HG02885 (cell line): ENCODE measurements at regions not wholly inside any gene's neighbourhood (a gene's known extent, or its start where the extent isn't known, plus 50 kb on each side); places are given as distances from the start of the nearest gene placed in this dataset.
"Not testable (repeated sequence)": the region's sequence is repeated elsewhere in the genome, so short reads cannot be mapped to it uniquely, and the experiment has no call there.

ENCODE experiments used
- ATAC-seq: cut with Tn5 transposase; IDR thresholded peaks from one replicate; pipeline ENCODE4 v1.9.1; 2021; ENCODE audit warnings: mild to moderate bottlenecking; ENCODE audit not compliant: unreplicated experiment, poor library complexity

DNA sequence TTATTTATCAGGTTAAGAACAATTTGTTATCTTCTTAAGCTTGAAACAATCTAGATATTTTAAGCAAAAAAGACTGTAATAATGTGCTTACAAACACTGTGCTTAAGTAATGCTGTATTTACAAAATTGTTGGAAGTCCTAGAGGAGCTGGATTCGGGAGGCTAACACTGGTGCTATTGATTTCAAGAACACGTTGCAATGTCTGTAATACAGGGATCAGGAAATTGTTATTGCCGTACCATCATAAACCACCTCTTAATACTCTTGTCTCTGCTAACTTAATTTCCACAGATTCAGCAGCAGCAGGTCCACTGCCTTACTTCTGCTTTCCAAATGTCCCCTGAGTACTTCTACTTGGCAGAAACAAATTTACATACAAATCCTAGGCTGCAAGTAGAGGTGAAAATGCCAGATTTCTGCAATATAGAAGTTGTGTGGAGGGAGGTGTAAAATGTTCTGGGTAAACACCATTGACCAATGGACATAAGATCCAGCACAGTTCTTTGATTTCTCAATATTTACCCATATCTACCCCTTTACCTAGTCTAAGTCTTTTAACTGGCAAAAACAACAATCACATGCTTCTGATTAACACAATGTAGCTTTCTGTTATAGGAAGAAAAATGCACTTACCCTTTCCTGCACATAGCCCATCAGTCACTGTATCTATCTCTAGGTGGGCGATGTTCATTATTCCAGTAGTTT, 663.4 kb downstream of the TMTC2 start:
- no peak for ATAC-seq

- ATAC-seq: no peak
These were observed 659.6 kb downstream of the TMTC2 start for GRCh38 chr12:83346333-83346732.

DNA sequence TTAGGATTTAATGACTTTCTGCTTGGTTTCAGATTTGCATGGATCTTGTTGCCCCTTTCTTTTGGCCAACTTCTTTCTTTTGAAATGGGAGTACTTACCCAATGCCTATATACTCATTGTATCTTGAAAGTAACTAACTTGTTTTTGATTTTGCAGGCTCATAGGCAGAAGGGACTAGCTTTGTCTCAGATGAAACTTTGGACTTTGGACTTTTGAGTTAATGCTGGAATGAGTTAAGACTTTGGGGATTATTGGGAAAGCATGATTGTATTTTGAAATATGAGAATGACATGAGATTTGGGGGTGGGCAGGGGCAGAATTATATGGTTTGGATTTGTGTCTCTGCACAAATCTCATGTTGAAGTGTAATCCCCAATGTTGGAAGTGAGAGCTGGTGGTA, 657.1 kb downstream of the TMTC2 start:
- ATAC-seq: no peak

DNA sequence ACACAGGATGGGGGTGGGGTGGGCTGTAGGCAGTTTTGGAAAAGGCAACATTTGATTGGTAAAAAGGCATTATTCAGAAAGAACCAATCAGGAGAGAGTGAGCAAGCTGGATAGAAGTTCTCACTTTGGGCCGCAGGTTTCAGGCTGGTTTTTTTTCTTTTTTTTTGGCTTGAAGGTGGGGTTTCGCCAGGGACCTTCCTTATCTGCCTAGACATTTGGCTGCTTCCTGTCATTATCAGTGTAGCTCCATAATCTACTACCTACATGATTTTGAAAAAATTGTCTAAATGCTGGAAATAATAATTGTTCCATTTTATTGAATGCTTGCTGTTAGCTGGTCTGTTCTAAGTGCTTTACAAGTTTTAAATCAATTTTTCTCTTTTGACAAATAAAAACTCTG, 649.0 kb downstream of the TMTC2 start:
- ATAC-seq: no peak

- no peak for ATAC-seq
These were observed 640.0 kb downstream of the TMTC2 start for GRCh38 chr12:83326666-83327065.

DNA sequence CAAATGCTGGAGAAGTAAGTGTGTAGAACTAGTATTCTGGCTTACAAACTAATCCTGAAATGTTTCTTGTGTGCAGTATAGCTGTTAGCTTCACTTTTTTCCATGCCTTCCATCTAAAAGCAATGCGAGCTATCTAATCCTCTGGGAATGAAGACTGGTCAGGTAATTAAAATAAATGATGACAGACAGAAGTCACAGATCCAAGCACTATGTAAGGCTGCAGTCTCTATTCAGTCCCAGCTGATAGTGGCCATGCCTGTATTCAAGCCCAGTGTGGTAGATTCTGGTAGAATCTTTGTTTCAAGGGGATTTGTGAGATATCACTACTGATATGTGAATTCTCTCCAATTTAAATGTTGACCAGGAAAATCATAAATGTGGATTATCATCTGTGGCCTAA, 637.2 kb downstream of the TMTC2 start:
- no peak for ATAC-seq

DNA sequence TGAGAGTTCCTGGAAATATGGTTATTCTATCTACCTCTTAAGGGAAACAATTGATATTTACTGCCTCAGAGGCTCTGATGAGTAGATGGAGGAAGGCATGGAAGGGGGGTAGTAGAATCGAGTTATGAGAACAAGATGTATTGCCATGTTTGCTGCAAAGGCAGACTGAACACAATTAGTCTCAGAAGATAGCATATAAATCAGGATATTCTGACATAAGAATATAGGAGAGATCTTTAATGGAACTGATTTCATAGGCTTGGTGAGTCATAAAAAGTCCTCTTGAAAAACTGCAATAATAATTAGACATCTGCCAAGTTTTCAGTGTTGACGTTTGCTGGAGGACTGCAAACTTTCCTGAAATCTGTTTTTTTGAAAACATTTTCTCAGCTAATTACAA, 636.1 kb downstream of the TMTC2 start:
- ATAC-seq: no peak

DNA sequence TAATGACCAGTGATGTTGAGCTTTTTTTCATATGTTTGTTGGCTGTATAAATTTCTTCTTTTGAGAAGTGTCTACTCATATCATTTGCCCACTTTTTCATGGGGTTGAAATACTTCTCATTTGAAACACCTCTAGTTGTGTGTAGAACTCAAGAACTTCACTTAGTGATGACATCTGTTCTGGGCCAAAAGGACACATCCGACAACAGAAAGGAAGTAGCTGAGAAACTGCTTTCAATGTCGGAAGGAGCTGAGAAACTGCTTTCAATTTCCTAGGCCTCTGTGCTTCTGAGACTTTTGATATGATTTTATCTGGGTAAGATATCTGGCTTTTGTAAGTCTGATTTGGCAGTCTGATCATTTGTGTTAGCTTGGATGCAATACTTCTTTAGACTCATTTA, 635.3 kb downstream of the TMTC2 start:
- ATAC-seq: no peak

DNA sequence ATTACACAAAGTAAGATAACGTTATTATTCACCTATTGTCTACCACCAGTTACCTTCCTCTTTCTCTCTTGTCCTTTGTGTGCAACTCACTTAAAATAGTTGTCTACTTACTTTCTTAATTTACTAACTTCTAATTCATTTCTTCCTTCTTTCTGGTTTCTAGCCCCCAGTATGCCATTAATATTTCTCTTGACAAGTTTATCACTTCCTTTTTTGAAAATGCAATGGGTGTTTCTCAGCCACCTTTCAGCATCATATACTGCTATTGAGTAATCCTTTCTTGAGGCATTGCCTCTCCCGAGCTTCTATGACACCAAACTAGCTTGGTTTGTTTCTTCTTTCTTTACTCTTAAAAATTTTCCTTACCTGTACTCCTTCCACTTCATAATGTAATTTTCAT, 633.6 kb downstream of the TMTC2 start:
- no peak for ATAC-seq

GRCh38 chr12:83318386-83319098, 631.8 kb downstream of the TMTC2 start:
- no peak for ATAC-seq

- ATAC-seq: no peak
These were observed 630.9 kb downstream of the TMTC2 start for GRCh38 chr12:83317595-83317994.

DNA sequence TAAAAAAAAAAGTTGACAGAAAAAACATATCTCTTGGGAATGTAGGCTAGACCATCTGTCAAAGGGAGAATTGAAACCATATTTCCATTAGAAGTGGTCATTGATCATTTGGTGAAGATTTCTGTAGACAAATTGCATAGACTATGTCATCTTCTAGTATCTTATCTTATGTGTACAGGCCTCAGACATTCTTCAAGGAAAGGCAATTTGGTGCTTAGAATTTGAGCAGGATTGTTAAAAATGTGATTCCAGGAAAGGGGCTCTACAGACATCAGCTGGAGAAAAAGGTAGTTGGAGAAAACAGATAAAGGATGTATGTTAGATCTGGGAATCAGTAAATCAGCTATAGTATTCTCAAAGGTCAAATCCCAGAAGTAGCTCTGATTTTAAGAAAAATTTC, 627.1 kb downstream of the TMTC2 start:
- ATAC-seq: no peak

- ATAC-seq: no peak
These were observed 626.6 kb downstream of the TMTC2 start for GRCh38 chr12:83313322-83313721.

DNA sequence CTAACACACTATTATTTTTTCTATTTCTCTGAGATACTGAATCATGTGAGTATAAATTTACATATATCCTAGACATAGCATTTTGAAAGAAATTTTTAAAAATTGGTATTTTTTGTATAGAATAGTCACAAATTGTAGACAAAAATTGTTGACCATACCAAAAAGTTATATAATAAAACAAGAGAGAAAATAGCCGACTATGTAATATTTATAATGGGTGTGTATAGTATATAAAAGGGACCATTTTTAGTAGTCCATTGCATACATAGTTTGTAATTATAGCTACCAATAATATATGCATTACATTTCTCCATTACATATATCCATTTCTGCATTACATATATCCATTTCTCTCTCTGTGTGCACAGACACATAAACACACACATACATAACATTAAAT, 590.2 kb downstream of the TMTC2 start:
- no peak for ATAC-seq

- no peak for ATAC-seq
These were observed 584.5 kb downstream of the TMTC2 start for GRCh38 chr12:83271201-83271600.

DNA sequence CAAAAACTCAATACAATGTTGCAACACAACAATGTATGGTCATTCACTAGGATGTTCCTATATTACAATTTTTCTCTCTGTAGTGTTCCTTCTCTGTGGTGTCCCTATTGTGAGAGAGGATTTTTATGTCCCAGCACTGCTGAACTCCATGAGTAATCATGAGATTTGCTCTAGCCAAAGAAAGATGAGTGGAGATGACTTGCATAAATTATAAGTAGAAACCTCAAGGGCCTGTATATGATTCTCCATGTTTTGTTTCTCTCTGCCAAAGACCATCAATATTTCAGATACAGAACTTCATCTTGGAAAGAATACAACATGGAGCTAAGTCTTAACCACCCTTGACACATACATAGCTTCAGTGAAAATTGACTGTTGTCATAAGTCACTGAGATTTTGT, 579.1 kb downstream of the TMTC2 start:
- ATAC-seq: no peak

DNA sequence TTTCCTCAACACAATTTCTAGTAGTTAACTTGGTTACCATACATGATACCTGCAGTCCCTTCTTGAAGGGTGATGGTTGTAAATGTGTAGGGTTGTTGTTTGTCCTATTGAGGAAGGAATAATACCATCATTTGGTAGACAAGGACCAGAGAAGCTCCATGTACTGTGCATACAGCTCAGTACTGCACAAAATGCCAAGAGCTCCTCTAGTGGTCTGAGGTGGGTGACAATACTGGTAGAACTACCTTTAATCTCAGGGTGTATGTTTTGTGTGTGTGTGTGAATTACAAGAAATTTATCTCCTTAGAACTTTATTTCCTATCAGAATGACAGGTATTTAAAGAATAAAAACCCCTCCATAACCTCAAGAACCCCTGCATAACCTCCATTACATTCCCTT, 575.3 kb downstream of the TMTC2 start:
- peak; percentile 45 for ATAC-seq

DNA sequence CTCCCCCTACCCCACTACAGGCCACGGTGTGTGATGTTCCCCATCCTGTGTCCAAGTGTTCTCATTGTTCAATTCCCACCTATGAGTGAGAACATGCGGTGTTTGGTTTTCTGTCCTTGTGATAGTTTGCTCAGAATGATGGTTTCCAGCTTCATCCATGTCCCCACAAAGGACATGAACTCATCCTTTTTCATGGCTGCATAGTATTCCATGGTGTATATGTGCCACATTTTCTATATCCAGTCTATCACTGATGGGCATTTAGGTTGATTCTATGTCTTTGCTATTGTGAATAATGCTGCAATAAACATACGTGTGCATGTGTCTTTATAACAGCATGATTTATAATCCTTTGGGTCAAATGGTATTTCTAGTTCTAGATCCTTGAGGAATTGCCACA, 573.4 kb downstream of the TMTC2 start:
- not testable (repeated sequence) for ATAC-seq

GRCh38 chr12:83257726-83258125, 571.0 kb downstream of the TMTC2 start:
- ATAC-seq: no peak

DNA sequence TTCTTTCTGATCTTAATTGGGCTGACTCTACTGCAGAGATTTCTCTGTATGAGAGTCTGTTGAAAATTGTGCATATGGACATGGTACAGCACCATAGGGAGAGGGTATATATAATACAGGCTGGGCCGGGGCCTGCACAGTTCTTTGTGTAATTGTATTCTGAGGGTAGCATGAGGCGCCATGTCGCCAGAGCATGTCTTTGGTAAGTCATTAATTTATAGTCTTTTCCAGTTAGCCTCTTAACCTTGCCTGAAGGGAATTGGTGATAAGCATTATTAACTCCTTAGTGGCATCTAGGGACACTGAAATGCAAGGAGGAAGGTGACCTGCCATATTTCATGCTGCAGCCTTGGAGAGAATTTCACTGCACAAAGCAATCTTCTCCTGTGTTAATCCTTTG, 569.9 kb downstream of the TMTC2 start:
- ATAC-seq: no peak

- ATAC-seq: no peak
These were observed 564.2 kb downstream of the TMTC2 start for GRCh38 chr12:83250866-83251265.

DNA sequence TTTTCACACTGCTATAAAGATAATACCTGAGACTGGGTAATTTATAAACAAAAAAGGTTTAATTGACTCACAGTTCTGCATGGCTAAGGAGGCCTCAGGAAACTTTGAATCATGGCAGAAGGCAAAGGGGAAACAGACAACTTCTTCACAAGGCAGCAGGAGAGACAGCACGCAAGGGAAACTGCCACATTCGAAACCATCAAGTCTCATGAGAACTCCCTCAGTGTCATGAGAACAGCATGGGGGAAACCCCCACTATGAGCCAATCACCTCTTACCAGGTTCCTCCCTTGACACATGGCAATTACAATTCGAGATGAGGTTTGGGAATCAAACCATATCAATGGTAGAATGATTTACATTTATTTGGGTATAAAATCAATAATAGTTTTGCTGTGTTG, 558.5 kb downstream of the TMTC2 start:
- ATAC-seq: no peak
